ENCODE measurements at regions not wholly inside any gene's neighbourhood (a gene's known extent, or its start where the extent isn't known, plus 50 kb on each side); places are given as distances from the start of the nearest gene placed in this dataset.

GRCh38 chr7:68449816-68450215 lies 1148.5 kb upstream of the AUTS2 start:
- Histone ChIP-seq H3K9ac (ENCODE audit: low read depth in 1 of 2, low read length in 2 of 2) (no peak overlapping the region), H3K4me1 (ENCODE audit: control insufficient read depth in 1 of 2, insufficient read depth in 2 of 2, low read length in 2 of 2) (no peaks in the 10 kb centered on the region), H3K36me3 (ENCODE audit: control insufficient read depth in 1 of 2, insufficient read depth in 2 of 2, low read length in 2 of 2) (no peaks in the 10 kb centered on the region), H3K27ac (ENCODE audit: low read depth, low read length) (no peak overlapping the region), H3K4me3 (ENCODE audit: low read depth in 1 of 2, low read length in 2 of 2) (no peak overlapping the region), H3K27me3 (ENCODE audit: control insufficient read depth in 1 of 2, insufficient read depth in 2 of 2, low read length in 2 of 2) (no peaks in the 10 kb centered on the region), H3K9me3 (ENCODE audit: control insufficient read depth in 1 of 2, low read length in 2 of 2) (no peaks in the 10 kb centered on the region)

- H3K4me3 ChIP-seq (ENCODE audit: low read depth in 1 of 2, low read length in 2 of 2), result no peak overlapping the region
- no peak overlapping the region for H3K27ac ChIP-seq (ENCODE audit: low read depth, low read length)
- no peak overlapping the region for H3K9ac ChIP-seq (ENCODE audit: low read depth in 1 of 2, low read length in 2 of 2)
- H3K4me1 ChIP-seq (ENCODE audit: control insufficient read depth in 1 of 2, insufficient read depth in 2 of 2, low read length in 2 of 2), result no peaks in the 10 kb centered on the region
- no peaks in the 10 kb centered on the region for H3K36me3 ChIP-seq (ENCODE audit: control insufficient read depth in 1 of 2, insufficient read depth in 2 of 2, low read length in 2 of 2)
- no peaks in the 10 kb centered on the region for H3K27me3 ChIP-seq (ENCODE audit: control insufficient read depth in 1 of 2, insufficient read depth in 2 of 2, low read length in 2 of 2)
- H3K9me3 ChIP-seq (ENCODE audit: control insufficient read depth in 1 of 2, low read length in 2 of 2), result peaks cover 0 to 4% of the 10 kb centered on the region in 2 donors
Measured at GRCh38 chr7:68454931-68455330, 1143.3 kb upstream of the AUTS2 start.

- Histone ChIP-seq H3K27ac (ENCODE audit: low read depth, low read length) (no peak overlapping the region), H3K27me3 (ENCODE audit: control insufficient read depth in 1 of 2, insufficient read depth in 2 of 2, low read length in 2 of 2) (no peaks in the 10 kb centered on the region), H3K4me1 (ENCODE audit: control insufficient read depth in 1 of 2, insufficient read depth in 2 of 2, low read length in 2 of 2) (no peaks in the 10 kb centered on the region), H3K4me3 (ENCODE audit: low read depth in 1 of 2, low read length in 2 of 2) (no peak overlapping the region), H3K36me3 (ENCODE audit: control insufficient read depth in 1 of 2, insufficient read depth in 2 of 2, low read length in 2 of 2) (no peaks in the 10 kb centered on the region), H3K9me3 (ENCODE audit: control insufficient read depth in 1 of 2, low read length in 2 of 2) (peaks cover 0 to 4% of the 10 kb centered on the region in 2 donors), H3K9ac (ENCODE audit: low read depth in 1 of 2, low read length in 2 of 2) (no peak overlapping the region)
Measured at GRCh38 chr7:68456469-68456868, 1141.8 kb upstream of the AUTS2 start.

GRCh38 chr7:68457481-68457880 lies 1140.8 kb upstream of the AUTS2 start:
- Histone ChIP-seq H3K27ac (ENCODE audit: low read depth, low read length) (no peak overlapping the region), H3K4me1 (ENCODE audit: control insufficient read depth in 1 of 2, insufficient read depth in 2 of 2, low read length in 2 of 2) (no peaks in the 10 kb centered on the region), H3K27me3 (ENCODE audit: control insufficient read depth in 1 of 2, insufficient read depth in 2 of 2, low read length in 2 of 2) (no peaks in the 10 kb centered on the region), H3K9ac (ENCODE audit: low read depth in 1 of 2, low read length in 2 of 2) (no peak overlapping the region), H3K9me3 (ENCODE audit: control insufficient read depth in 1 of 2, low read length in 2 of 2) (peaks cover 0 to 4% of the 10 kb centered on the region in 2 donors), H3K4me3 (ENCODE audit: low read depth in 1 of 2, low read length in 2 of 2) (no peak overlapping the region), H3K36me3 (ENCODE audit: control insufficient read depth in 1 of 2, insufficient read depth in 2 of 2, low read length in 2 of 2) (no peaks in the 10 kb centered on the region)

GRCh38 chr7:68458010-68458908 lies 1140.0 kb upstream of the AUTS2 start:
- H3K27me3 ChIP-seq (ENCODE audit: control insufficient read depth in 1 of 2, insufficient read depth in 2 of 2, low read length in 2 of 2), result no peaks in the 10 kb centered on the region
- H3K4me1 ChIP-seq (ENCODE audit: control insufficient read depth in 1 of 2, insufficient read depth in 2 of 2, low read length in 2 of 2), result no peaks in the 10 kb centered on the region
- peaks cover 0 to 4% of the 10 kb centered on the region in 2 donors for H3K9me3 ChIP-seq (ENCODE audit: control insufficient read depth in 1 of 2, low read length in 2 of 2)
- no peaks in the 10 kb centered on the region for H3K36me3 ChIP-seq (ENCODE audit: control insufficient read depth in 1 of 2, insufficient read depth in 2 of 2, low read length in 2 of 2)
- no peak overlapping the region for H3K27ac ChIP-seq (ENCODE audit: low read depth, low read length)
- no peak overlapping the region for H3K4me3 ChIP-seq (ENCODE audit: low read depth in 1 of 2, low read length in 2 of 2)
- no peak overlapping the region for H3K9ac ChIP-seq (ENCODE audit: low read depth in 1 of 2, low read length in 2 of 2)

GRCh38 chr7:68461430-68461829 lies 1136.8 kb upstream of the AUTS2 start:
- Histone ChIP-seq H3K9ac (ENCODE audit: low read depth in 1 of 2, low read length in 2 of 2) (no peak overlapping the region), H3K36me3 (ENCODE audit: control insufficient read depth in 1 of 2, insufficient read depth in 2 of 2, low read length in 2 of 2) (no peaks in the 10 kb centered on the region), H3K9me3 (ENCODE audit: control insufficient read depth in 1 of 2, low read length in 2 of 2) (peaks cover 0 to 4% of the 10 kb centered on the region in 2 donors), H3K4me1 (ENCODE audit: control insufficient read depth in 1 of 2, insufficient read depth in 2 of 2, low read length in 2 of 2) (no peaks in the 10 kb centered on the region), H3K4me3 (ENCODE audit: low read depth in 1 of 2, low read length in 2 of 2) (no peak overlapping the region), H3K27ac (ENCODE audit: low read depth, low read length) (no peak overlapping the region), H3K27me3 (ENCODE audit: control insufficient read depth in 1 of 2, insufficient read depth in 2 of 2, low read length in 2 of 2) (no peaks in the 10 kb centered on the region)

GRCh38 chr7:68470836-68471435 lies 1127.3 kb upstream of the AUTS2 start:
- H3K4me3 ChIP-seq (ENCODE audit: low read depth in 1 of 2, low read length in 2 of 2), result no peak overlapping the region
- H3K9me3 ChIP-seq (ENCODE audit: control insufficient read depth in 1 of 2, low read length in 2 of 2), result peaks cover 0 to 2% of the 10 kb centered on the region in 2 donors

GRCh38 chr7:68472688-68473087 lies 1125.6 kb upstream of the AUTS2 start:
- no peaks in the 10 kb centered on the region for H3K4me1 ChIP-seq (ENCODE audit: control insufficient read depth in 1 of 2, insufficient read depth in 2 of 2, low read length in 2 of 2)
- H3K27me3 ChIP-seq (ENCODE audit: control insufficient read depth in 1 of 2, insufficient read depth in 2 of 2, low read length in 2 of 2), result no peaks in the 10 kb centered on the region
- no peak overlapping the region for H3K9ac ChIP-seq (ENCODE audit: low read depth in 1 of 2, low read length in 2 of 2)
- no peak overlapping the region for H3K27ac ChIP-seq (ENCODE audit: low read depth, low read length)
- no peaks in the 10 kb centered on the region for H3K9me3 ChIP-seq (ENCODE audit: control insufficient read depth in 1 of 2, low read length in 2 of 2)
- H3K4me3 ChIP-seq (ENCODE audit: low read depth in 1 of 2, low read length in 2 of 2), result no peak overlapping the region
- no peaks in the 10 kb centered on the region for H3K36me3 ChIP-seq (ENCODE audit: control insufficient read depth in 1 of 2, insufficient read depth in 2 of 2, low read length in 2 of 2)

More at GRCh38 chr7:68470836-68471435, 1127.3 kb upstream of the AUTS2 start:
- no peak overlapping the region for H3K27ac ChIP-seq (ENCODE audit: low read depth, low read length)
- H3K9ac ChIP-seq (ENCODE audit: low read depth in 1 of 2, low read length in 2 of 2), result no peak overlapping the region
- no peaks in the 10 kb centered on the region for H3K36me3 ChIP-seq (ENCODE audit: control insufficient read depth in 1 of 2, insufficient read depth in 2 of 2, low read length in 2 of 2)
- no peaks in the 10 kb centered on the region for H3K4me1 ChIP-seq (ENCODE audit: control insufficient read depth in 1 of 2, insufficient read depth in 2 of 2, low read length in 2 of 2)
- no peaks in the 10 kb centered on the region for H3K27me3 ChIP-seq (ENCODE audit: control insufficient read depth in 1 of 2, insufficient read depth in 2 of 2, low read length in 2 of 2)

- no peaks in the 10 kb centered on the region for H3K4me1 ChIP-seq (ENCODE audit: control insufficient read depth in 1 of 2, insufficient read depth in 2 of 2, low read length in 2 of 2)
- H3K36me3 ChIP-seq (ENCODE audit: control insufficient read depth in 1 of 2, insufficient read depth in 2 of 2, low read length in 2 of 2), result no peaks in the 10 kb centered on the region
- H3K4me3 ChIP-seq (ENCODE audit: low read depth in 1 of 2, low read length in 2 of 2), result no peak overlapping the region
- no peaks in the 10 kb centered on the region for H3K9me3 ChIP-seq (ENCODE audit: control insufficient read depth in 1 of 2, low read length in 2 of 2)
- no peak overlapping the region for H3K9ac ChIP-seq (ENCODE audit: low read depth in 1 of 2, low read length in 2 of 2)
- H3K27ac ChIP-seq (ENCODE audit: low read depth, low read length), result no peak overlapping the region
- H3K27me3 ChIP-seq (ENCODE audit: control insufficient read depth in 1 of 2, insufficient read depth in 2 of 2, low read length in 2 of 2), result no peaks in the 10 kb centered on the region
Measured at GRCh38 chr7:68474661-68475216, 1123.5 kb upstream of the AUTS2 start.

- Histone ChIP-seq H3K9me3 (ENCODE audit: control insufficient read depth in 1 of 2, low read length in 2 of 2) (no peaks in the 10 kb centered on the region), H3K27me3 (ENCODE audit: control insufficient read depth in 1 of 2, insufficient read depth in 2 of 2, low read length in 2 of 2) (no peaks in the 10 kb centered on the region), H3K4me3 (ENCODE audit: low read depth in 1 of 2, low read length in 2 of 2) (no peak overlapping the region), H3K9ac (ENCODE audit: low read depth in 1 of 2, low read length in 2 of 2) (no peak overlapping the region), H3K4me1 (ENCODE audit: control insufficient read depth in 1 of 2, insufficient read depth in 2 of 2, low read length in 2 of 2) (no peaks in the 10 kb centered on the region), H3K27ac (ENCODE audit: low read depth, low read length) (no peak overlapping the region), H3K36me3 (ENCODE audit: control insufficient read depth in 1 of 2, insufficient read depth in 2 of 2, low read length in 2 of 2) (no peaks in the 10 kb centered on the region)
Measured at GRCh38 chr7:68476966-68477365, 1121.3 kb upstream of the AUTS2 start.
